ENCODE measurements at regions not wholly inside any gene's neighbourhood (a gene's known extent, or its start where the extent isn't known, plus 50 kb on each side); places are given as distances from the start of the nearest gene placed in this dataset.

- TF ChIP-seq POLR2A (IDR thresholded peaks at IDR 0.05; ENCODE audit: low read depth, low read length) (no peak), POLR2AphosphoS5 (IDR thresholded peaks at IDR 0.05; ENCODE audit: low read depth, low read length) (no peak), TAF1 (IDR thresholded peaks at IDR 0.05; ENCODE audit: low read depth, low read length) (no peak)
These were observed 494.4 kb downstream of the TCERG1L start for GRCh38 chr10:130817046-130817624.
